ENCODE measurements at regions not wholly inside any gene's neighbourhood (a gene's known extent, or its start where the extent isn't known, plus 50 kb on each side); places are given as distances from the start of the nearest gene placed in this dataset.

- Histone ChIP-seq H3K4me2 (ENCODE audit: insufficient read depth, low read length) (no peak overlapping the region), H3K27ac (ENCODE audit: low read depth, low read length) (no peak overlapping the region), H2AFZ (ENCODE audit: low read length) (no peak overlapping the region), H3K4me3 (ENCODE audit: insufficient read depth, low read length) (no peak overlapping the region), H3K79me2 (ENCODE audit: insufficient read depth, low read length) (no peaks in the 10 kb centered on the region), H3K27me3 (ENCODE audit: insufficient read depth, low read length) (no peaks in the 10 kb centered on the region), H4K20me1 (ENCODE audit: insufficient read depth, low read length) (no peaks in the 10 kb centered on the region), H3K4me1 (ENCODE audit: insufficient read depth, low read length) (no peaks in the 10 kb centered on the region), H3K36me3 (ENCODE audit: insufficient read depth, low read length) (no peaks in the 10 kb centered on the region), H3K9me3 (ENCODE audit: low read depth, low read length) (no peaks in the 10 kb centered on the region)
- TF ChIP-seq CTCF (IDR thresholded peaks at IDR 0.05; ENCODE audit: extremely low read depth, low read depth, low read length), result no peak
- no peak for DNase-seq (ENCODE audit: insufficient read length, low spot score, missing footprints)
Observed at GRCh38 chr10:106387063-106387462, 777.4 kb downstream of the SORCS1 start.

DNA sequence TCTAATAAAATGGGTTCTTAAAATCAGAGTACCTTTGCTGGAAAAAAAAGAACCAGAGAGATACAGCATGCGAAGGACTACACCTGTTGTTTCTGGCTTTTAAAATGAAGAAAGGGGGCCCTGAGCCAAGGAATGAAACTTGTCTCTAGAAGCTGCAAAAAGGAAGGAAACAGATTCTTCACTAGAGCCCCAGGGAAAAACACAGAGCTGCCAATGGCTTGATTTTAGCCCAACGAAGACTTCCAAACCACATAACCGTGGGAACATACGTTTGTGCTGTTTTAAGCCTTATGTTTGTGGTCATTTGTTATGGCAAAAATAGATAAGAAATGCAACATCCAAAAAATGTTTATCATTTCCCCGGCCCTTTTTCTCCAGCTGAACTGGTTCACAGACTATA, 780.0 kb downstream of the SORCS1 start:
- H2AFZ ChIP-seq (ENCODE audit: low read length), result no peak overlapping the region
- no peak for DNase-seq (ENCODE audit: insufficient read length, low spot score, missing footprints)

GRCh38 chr10:106380706-106381105, 783.8 kb downstream of the SORCS1 start:
- Histone ChIP-seq H3K27ac (ENCODE audit: low read depth, low read length) (no peak overlapping the region), H3K9me3 (ENCODE audit: low read depth, low read length) (no peaks in the 10 kb centered on the region), H3K27me3 (ENCODE audit: insufficient read depth, low read length) (no peaks in the 10 kb centered on the region), H3K4me3 (ENCODE audit: insufficient read depth, low read length) (no peak overlapping the region), H3K4me2 (ENCODE audit: insufficient read depth, low read length) (no peak overlapping the region), H2AFZ (ENCODE audit: low read length) (no peak overlapping the region), H4K20me1 (ENCODE audit: insufficient read depth, low read length) (no peaks in the 10 kb centered on the region), H3K36me3 (ENCODE audit: insufficient read depth, low read length) (no peaks in the 10 kb centered on the region), H3K4me1 (ENCODE audit: insufficient read depth, low read length) (no peaks in the 10 kb centered on the region), H3K79me2 (ENCODE audit: insufficient read depth, low read length) (no peaks in the 10 kb centered on the region)
- DNase-seq (ENCODE audit: insufficient read length, low spot score, missing footprints), result no peak
- TF ChIP-seq CTCF (IDR thresholded peaks at IDR 0.05; ENCODE audit: extremely low read depth, low read depth, low read length), result no peak

More for the DNA sequence above, 780.0 kb downstream of the SORCS1 start:
- H3K4me3 ChIP-seq (ENCODE audit: insufficient read depth, low read length), result no peak overlapping the region
- H3K4me1 ChIP-seq (ENCODE audit: insufficient read depth, low read length), result no peaks in the 10 kb centered on the region
- H3K4me2 ChIP-seq (ENCODE audit: insufficient read depth, low read length), result no peak overlapping the region
- H3K79me2 ChIP-seq (ENCODE audit: insufficient read depth, low read length), result no peaks in the 10 kb centered on the region
- no peak overlapping the region for H3K27ac ChIP-seq (ENCODE audit: low read depth, low read length)
- no peaks in the 10 kb centered on the region for H3K9me3 ChIP-seq (ENCODE audit: low read depth, low read length)
- no peaks in the 10 kb centered on the region for H3K27me3 ChIP-seq (ENCODE audit: insufficient read depth, low read length)
- no peaks in the 10 kb centered on the region for H3K36me3 ChIP-seq (ENCODE audit: insufficient read depth, low read length)
- no peaks in the 10 kb centered on the region for H4K20me1 ChIP-seq (ENCODE audit: insufficient read depth, low read length)
- no peak for TF ChIP-seq CTCF (IDR thresholded peaks at IDR 0.05; ENCODE audit: extremely low read depth, low read depth, low read length)

GRCh38 chr10:106378251-106378650, 786.3 kb downstream of the SORCS1 start:
- Histone ChIP-seq H4K20me1 (ENCODE audit: insufficient read depth, low read length) (no peaks in the 10 kb centered on the region), H3K9me3 (ENCODE audit: low read depth, low read length) (no peaks in the 10 kb centered on the region), H3K4me2 (ENCODE audit: insufficient read depth, low read length) (no peak overlapping the region), H3K79me2 (ENCODE audit: insufficient read depth, low read length) (no peaks in the 10 kb centered on the region), H3K27ac (ENCODE audit: low read depth, low read length) (no peak overlapping the region), H3K27me3 (ENCODE audit: insufficient read depth, low read length) (no peaks in the 10 kb centered on the region), H2AFZ (ENCODE audit: low read length) (no peak overlapping the region), H3K4me3 (ENCODE audit: insufficient read depth, low read length) (no peak overlapping the region), H3K4me1 (ENCODE audit: insufficient read depth, low read length) (no peaks in the 10 kb centered on the region), H3K36me3 (ENCODE audit: insufficient read depth, low read length) (no peaks in the 10 kb centered on the region)
- TF ChIP-seq CTCF (IDR thresholded peaks at IDR 0.05; ENCODE audit: extremely low read depth, low read depth, low read length), result no peak
- no peak for DNase-seq (ENCODE audit: insufficient read length, low spot score, missing footprints)
